UCSD-AML1 (cell line): ENCODE measurements at regions not wholly inside any gene's neighbourhood (a gene's known extent, or its start where the extent isn't known, plus 50 kb on each side); places are given as distances from the start of the nearest gene placed in this dataset.

Experiments used
- DNase-seq: peaks from one replicate; lab custom pipeline; 2025; ENCODE audit not compliant: unreplicated experiment; lab: John Stamatoyannopoulos, UW

- DNase-seq: no peak
These were observed 690.9 kb downstream of the PCDH19 start for GRCh38 chrX:99719140-99719539.

DNA sequence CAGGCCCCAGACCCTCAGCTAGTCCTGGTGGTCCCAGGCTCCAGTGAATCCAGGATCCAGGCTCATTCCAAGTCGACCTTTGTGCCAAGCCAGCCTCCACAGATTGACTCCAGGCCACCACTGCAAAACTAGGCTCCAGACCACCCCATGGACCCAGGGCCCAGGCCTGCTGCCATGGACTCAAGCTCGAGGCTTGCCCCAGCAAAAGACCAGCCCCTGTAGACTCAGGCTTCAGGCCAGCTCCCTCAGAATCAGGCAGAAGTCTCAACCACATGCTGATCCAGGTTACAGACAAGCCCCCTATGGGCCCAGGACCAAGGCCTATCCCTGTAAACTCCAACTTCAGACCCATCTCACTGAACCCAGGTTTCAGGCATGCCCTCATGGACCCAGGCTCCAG, 692.4 kb downstream of the PCDH19 start:
- no peak for DNase-seq

GRCh38 chrX:99705701-99706100, 704.4 kb downstream of the PCDH19 start:
- DNase-seq: no peak

DNA sequence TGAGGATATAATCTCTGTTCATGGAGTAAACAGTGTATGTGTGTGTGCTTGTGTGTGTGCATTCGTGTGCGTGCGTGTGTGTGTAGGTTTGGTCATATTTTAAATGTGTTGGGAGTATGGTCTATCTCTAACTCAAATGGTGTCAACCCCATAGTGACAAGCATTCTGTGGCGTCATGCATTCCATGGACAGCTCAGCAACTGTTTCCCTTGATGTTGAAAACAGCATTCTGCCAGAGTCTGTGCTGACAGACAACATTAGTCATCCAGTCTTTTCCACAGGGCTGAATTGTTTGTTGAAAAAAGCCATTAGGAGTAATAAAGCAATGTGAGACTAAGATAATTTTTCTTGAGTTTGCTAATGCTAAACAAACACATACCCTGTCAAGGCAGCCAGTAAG, 706.6 kb downstream of the PCDH19 start:
- no peak for DNase-seq

GRCh38 chrX:99698451-99698850, 711.6 kb downstream of the PCDH19 start:
- no peak for DNase-seq

DNA sequence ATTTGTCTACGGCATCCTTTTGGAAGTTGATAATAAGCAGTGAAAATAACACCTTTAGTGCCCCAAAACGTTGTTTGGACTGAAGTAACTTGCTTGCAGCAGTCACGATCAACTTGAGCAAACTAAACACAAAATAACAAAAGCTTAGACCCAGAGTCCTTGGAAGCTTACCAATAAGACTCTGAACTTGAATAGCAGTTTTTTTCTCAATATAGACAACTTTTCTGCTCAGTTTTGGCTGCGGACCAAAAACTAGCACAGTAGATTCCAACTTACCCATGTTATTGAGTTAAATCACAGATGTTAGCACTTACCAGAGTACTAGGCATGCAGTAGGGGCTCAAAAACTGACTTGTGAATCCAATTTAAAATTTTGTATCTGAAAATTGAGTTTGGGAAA, 746.9 kb downstream of the PCDH19 start:
- no peak for DNase-seq

DNA sequence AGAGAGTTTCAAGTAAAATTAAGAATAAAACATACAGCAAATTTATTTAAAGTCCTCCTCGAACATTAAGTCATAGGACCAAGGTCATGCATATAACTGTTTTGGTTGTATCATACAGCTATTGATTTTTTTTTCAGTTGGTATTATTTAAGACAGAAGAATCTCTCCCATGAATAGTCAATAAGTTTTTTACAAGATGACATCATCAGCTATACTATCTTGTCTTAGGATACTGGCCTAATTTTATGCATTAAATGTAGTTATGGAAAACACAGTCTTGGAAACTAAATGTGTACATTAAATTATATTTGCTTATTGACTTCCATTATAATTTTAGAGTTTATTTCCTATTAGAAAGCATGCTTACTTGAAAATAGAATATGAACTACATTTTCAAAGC, 755.9 kb downstream of the PCDH19 start:
- DNase-seq: no peak

GRCh38 chrX:99653352-99653751, 756.7 kb downstream of the PCDH19 start:
- DNase-seq: no peak

GRCh38 chrX:99613041-99613440, 797.0 kb downstream of the PCDH19 start:
- no peak for DNase-seq

DNA sequence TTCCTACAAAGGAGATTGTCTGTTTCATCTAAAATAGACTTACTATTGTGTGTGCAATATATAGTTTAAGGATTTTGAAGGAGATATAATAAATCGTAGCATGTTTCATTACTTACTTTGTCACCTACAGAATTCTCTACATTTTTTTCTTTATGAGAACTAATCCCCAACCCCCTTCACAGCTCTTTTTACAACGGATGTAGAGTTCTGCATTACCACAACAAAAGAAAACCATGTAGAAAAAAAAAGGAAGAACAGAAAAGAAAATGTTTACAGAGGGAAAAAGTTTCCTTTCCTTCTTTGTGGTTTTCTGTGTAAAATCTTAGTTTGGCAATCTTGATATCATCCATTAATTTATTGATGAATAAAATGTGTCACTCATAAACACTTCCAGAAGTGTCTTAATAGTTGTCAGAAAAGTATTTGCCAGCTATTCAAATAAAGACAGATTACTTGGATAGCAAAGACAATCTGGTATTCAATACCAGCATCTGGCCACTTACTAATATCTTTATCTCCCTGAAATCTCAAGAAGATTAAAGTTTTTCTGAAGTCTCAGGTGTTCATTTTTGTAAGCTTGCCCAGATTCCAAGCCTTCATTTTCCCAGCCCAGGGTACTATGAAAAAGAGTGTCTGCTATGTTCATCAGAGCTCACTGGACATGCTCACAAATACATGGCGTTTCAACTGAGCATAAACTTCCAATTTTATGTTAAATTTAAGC, 806.8 kb downstream of the PCDH19 start:
- no peak for DNase-seq

DNA sequence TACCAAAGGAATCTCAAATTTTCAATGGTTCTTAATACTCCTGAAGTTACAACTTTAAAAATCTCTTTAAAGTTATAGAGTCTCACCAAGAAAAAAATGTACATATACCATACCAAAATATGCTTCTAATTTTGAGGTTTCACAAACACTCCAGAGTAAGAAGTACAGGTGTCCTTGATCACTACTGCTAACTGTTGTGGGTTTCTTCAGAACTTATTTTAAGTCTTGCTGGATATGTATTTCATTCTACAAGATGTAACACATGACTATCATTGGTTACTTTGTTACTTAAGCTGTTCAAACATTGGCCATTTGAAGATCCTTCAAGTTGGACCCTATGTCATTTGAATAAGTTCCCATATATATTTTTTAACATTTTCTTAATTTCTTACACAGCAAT, 808.0 kb downstream of the PCDH19 start:
- DNase-seq: no peak

DNA sequence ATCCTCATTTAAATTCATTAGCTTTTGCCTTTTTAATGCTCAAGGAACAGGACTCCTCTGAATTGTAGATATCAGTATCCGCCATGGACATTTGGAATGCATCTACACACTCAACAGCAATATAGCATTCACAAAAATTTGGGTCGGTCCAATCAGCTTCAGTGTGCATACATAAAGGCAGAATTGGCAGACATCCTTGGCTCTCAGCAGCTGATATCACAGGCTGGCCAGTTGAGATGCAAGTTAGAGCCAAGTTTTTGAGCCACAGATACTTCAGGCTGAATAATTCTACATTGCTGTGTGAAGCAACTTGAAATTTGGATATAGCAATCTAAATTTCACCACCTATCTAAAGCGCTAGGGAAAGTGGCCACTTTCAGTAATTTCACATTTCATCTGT, 821.1 kb downstream of the PCDH19 start:
- DNase-seq: no peak

GRCh38 chrX:99572711-99573110, 837.4 kb downstream of the PCDH19 start:
- no peak for DNase-seq

DNA sequence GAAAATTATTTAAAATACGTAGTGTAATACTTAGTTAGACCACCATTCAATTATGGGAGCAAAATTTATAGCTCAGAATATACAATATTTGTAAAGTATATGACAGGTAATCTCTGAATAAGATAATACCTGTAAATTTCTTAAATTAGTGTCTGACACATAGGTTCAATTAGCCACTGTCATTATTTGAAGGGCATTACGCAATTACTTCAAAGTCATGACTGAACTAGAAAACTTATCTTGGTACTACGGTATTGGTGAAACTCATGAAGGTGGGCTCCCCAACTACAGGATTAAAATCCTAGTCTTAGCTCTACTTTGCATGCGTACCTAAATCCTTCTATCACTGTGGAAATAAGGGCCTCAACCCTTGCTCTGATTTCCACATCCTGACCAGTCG, 860.7 kb downstream of the PCDH19 start:
- DNase-seq: no peak

DNA sequence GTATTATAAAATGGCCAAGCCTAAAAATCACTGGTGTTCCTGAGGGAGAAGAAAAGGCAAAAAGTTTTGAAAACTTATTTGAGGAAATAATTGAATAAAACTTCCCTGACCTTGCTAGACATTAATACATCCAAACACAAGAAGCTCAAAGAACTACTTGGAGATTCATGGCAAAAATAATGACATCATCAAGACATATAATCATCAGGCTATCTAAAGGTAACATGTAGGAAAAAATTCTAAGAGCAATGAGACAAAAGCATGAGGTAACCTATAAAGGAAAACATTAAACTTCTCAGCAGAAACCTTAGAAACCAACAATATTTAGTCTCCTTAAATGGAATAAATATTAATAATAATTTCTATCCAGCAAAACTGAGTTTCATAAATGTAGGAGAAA, 887.6 kb downstream of the PCDH19 start:
- no peak for DNase-seq

GRCh38 chrX:99507768-99508167, 902.3 kb downstream of the PCDH19 start:
- DNase-seq: no peak

GRCh38 chrX:99495453-99495852, 914.6 kb downstream of the PCDH19 start:
- no peak for DNase-seq

- DNase-seq: no peak
These were observed 915.4 kb downstream of the PCDH19 start for GRCh38 chrX:99494668-99495067.

DNA sequence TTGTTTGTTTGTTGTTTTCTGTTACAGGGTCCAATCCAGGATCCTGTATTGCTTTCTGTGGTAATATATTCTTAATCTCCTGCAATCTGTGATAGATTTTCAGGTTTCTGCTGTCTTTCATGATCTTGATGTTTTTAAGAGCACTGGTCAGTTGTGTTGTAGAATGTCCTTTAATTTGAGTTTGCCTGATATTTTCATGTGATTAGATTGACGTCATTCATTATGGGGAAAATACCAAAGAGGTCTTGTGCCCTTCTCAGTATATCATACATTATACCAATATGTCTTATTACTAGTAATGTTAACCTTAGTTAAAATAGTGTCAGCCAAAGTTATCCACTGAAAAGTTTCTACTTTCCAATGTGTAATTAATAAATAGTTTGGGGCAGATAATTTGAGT, 929.3 kb downstream of the PCDH19 start:
- DNase-seq: no peak

DNA sequence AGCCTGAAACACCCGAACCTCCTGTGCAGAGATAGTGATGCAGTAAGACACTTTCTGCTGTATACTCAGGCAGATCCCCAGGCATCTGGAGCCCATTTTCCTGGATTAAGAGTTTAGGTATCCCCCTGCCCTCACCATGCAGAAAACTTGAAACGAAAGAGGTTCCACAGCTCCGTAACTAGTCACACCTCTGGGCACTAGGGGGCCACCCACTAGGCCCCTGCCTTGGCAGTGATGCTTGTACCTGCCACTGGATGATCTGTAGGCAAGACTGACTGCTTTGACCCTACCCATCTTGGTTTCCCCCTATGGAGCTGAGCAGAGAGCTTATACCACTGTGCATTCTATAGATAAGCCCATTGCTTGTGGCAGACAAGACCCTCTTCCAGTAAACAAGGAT, 940.6 kb downstream of the PCDH19 start:
- DNase-seq: no peak

DNA sequence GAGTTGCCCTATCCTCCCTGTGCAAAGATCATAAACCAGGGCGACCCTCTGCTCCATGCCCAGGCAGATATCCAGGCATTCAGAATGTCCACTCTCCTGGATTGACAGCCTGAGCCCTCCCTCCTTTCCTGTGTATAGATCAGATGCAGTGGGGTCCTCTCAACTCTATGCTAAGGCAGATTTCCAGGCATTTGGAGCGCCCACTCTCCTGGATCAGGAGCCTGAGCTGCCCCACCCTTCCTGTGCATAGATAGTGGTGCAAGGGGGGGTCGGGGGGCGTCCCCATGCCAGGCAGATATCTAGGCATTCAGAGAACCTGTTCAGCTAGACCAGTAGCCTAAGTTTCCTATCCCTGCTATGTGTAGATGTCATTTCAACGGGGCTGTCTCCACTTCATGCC, 941.1 kb downstream of the PCDH19 start:
- DNase-seq: no peak

- DNase-seq: no peak
These were observed 948.9 kb downstream of the PCDH19 start for GRCh38 chrX:99461223-99461622.

GRCh38 chrX:99445336-99445735, 964.7 kb downstream of the PCDH19 start:
- DNase-seq: no peak
